Peyer's patch (tissue), 4 donors: ENCODE measurements at regions not wholly inside any gene's neighbourhood (a gene's known extent, or its start where the extent isn't known, plus 50 kb on each side); places are given as distances from the start of the nearest gene placed in this dataset.

Source experiments
- POLR2A ChIP-seq, 2 donors: fragments of 450-650 bp; IDR thresholded peaks; one replicate each; pipeline ENCODE4 v1.5.1; 2017; ENCODE audit warnings: antibody characterized with exemption in 2 of 2, mild to moderate bottlenecking in 2 of 2, moderate library complexity in 2 of 2
- TF ChIP-seq, protein P1 (sequence below), 6 experiments: fragments of 450-650 bp in 4 of 6; fragments of 200-600 bp in 2 of 6; sonication (generic) in 1 of 6; IDR thresholded peaks; one replicate each; pipeline ENCODE4 v1.5.1; 2017 to 2019; ENCODE audit warnings: antibody characterized with exemption in 6 of 6, mild to moderate bottlenecking in 3 of 6, moderate library complexity in 1 of 6

DNA sequence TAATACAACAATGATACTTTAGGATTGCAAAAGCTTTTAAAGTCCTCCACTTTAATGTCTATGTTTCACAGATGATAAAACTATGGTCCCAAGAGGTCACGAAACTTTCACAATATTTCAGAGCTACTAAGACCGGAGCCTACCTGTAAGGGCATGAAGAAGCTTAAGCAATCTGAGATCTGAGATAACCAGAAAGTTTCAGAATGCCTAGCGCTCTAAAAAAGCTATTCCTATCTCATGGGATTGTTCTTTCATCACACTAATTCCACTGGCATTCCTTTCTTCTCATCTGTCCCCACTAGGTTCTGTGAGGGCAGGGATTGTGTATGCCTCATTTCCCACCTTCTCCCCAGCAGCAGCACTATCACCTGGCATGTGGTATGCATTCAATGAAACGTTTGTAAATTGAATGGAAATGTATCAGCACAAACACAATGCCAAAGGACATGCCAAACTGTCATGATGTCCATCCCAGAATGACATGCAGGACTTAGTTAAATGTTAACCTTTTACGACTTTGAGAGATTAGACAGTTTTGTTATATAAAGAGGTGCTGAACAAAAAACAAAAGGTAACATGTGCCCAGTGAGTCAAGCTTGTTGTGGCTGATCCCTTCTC, 104.7 kb upstream of the NR2F2 start:
- no peak for TF ChIP-seq POLR2A (IDR thresholded peaks at IDR 0.05)
- TF ChIP-seq, protein P1, sequence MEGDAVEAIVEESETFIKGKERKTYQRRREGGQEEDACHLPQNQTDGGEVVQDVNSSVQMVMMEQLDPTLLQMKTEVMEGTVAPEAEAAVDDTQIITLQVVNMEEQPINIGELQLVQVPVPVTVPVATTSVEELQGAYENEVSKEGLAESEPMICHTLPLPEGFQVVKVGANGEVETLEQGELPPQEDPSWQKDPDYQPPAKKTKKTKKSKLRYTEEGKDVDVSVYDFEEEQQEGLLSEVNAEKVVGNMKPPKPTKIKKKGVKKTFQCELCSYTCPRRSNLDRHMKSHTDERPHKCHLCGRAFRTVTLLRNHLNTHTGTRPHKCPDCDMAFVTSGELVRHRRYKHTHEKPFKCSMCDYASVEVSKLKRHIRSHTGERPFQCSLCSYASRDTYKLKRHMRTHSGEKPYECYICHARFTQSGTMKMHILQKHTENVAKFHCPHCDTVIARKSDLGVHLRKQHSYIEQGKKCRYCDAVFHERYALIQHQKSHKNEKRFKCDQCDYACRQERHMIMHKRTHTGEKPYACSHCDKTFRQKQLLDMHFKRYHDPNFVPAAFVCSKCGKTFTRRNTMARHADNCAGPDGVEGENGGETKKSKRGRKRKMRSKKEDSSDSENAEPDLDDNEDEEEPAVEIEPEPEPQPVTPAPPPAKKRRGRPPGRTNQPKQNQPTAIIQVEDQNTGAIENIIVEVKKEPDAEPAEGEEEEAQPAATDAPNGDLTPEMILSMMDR (IDR thresholded peaks at IDR 0.05): no peak
